GM12878 (cell line): ENCODE measurements at regions not wholly inside any gene's neighbourhood (a gene's known extent, or its start where the extent isn't known, plus 50 kb on each side); places are given as distances from the start of the nearest gene placed in this dataset.

Experiments
- ATAC-seq: fragments of 200-7000 bp; cut with Tn5 transposase; 3 replicates; pipeline ENCODE4 v1.9.1; 2020; ENCODE audit warnings: mild to moderate bottlenecking, moderate library complexity
- BruUV-seq: library from RNA; stranded (reverse); fragments of 400-500 nt; replicated peaks from 2 replicates; lab custom pipeline; 2021; lab: Mats Ljungman, UMichigan
- CTCF ChIA-PET: fragments of 300-600 bp; sonication (Branson Sonifier 250); formaldehyde crosslinking; extraction: SDS; loops from one replicate; lab custom pipeline; 2021; ENCODE audit warnings: inconsistent platforms; lab: Yijun Ruan, JAX
- POLR2A ChIA-PET: fragments of 350-600 bp; formaldehyde crosslinking; extraction: SDS; loops from one replicate; lab custom pipeline; 2021; ENCODE audit warnings: inconsistent platforms; lab: Charles Lee
- RAD21 ChIA-PET: fragments of 300-600 bp; sonication (Branson Sonifier 250); formaldehyde crosslinking; loops from one replicate; lab custom pipeline; 2023; ENCODE audit warnings: antibody characterized with exemption; ENCODE audit not compliant: unreplicated experiment; lab: Charles Lee
- SMC1A ChIA-PET: fragments of 300-600 bp; sonication (Branson Sonifier 250); formaldehyde crosslinking; loops from one replicate; lab custom pipeline; 2023; ENCODE audit not compliant: unreplicated experiment, uncharacterized antibody; lab: Charles Lee
- DNase-seq: peaks from one replicate; pipeline ENCODE4 v3.0.0-alpha.2; 2011; ENCODE audit warnings: low read depth, low spot score
- FAIRE-seq: peaks from 3 replicates; lab custom pipeline; 2011; peaks lifted over from hg19 to GRCh38; lab: Jason Lieb, UNC
- H2AFZ ChIP-seq: 2 replicates; pipeline ENCODE4 v1.6.0; 2011; ENCODE audit warnings: low read depth, low read length, control low read depth; ENCODE audit not compliant: control insufficient read depth
- H3K27ac ChIP-seq: 2 replicates; pipeline ENCODE4 v1.5.1; 2011; ENCODE audit warnings: control low read depth; ENCODE audit not compliant: control insufficient read depth, insufficient read depth
- H3K27me3 ChIP-seq, 2 experiments: replicated peaks in 1 of 2; 2 replicates each; pipeline versions ENCODE4 v1.6.0 to v1.6.1; 2011; ENCODE audit warnings: low read length in 1 of 2; ENCODE audit not compliant: control insufficient read depth in 2 of 2, insufficient read depth in 2 of 2
- H3K36me3 ChIP-seq, 2 experiments: 2 replicates each; pipeline ENCODE4 v1.5.1; 2011; ENCODE audit warnings: low read length in 1 of 2; ENCODE audit not compliant: control insufficient read depth in 2 of 2, insufficient read depth in 2 of 2
- H3K4me1 ChIP-seq: 2 replicates; pipeline ENCODE4 v1.6.1; 2011; ENCODE audit warnings: mild to moderate bottlenecking, low read length, moderate library complexity, mixed read lengths; ENCODE audit not compliant: control insufficient read depth, insufficient read depth
- H3K4me2 ChIP-seq: 2 replicates; pipeline ENCODE4 v1.6.0; 2011; ENCODE audit warnings: control low read depth; ENCODE audit not compliant: control insufficient read depth, insufficient read depth
- H3K4me3 ChIP-seq: fragments of 200-600 bp; sonication (generic); 2 replicates; pipeline ENCODE4 v1.5.1; 2016
- H3K79me2 ChIP-seq: 2 replicates; pipeline ENCODE4 v1.6.0; 2011; ENCODE audit warnings: low read length; ENCODE audit not compliant: control insufficient read depth, insufficient read depth
- H3K9ac ChIP-seq: 2 replicates; pipeline ENCODE4 v1.8.0; 2011; ENCODE audit warnings: low read length, control low read depth, mixed read lengths; ENCODE audit not compliant: control insufficient read depth, insufficient read depth
- H3K9me3 ChIP-seq: replicated peaks from 3 replicates; pipeline ENCODE4 v1.5.1; 2011; ENCODE audit warnings: mild to moderate bottlenecking, low read length; ENCODE audit not compliant: control insufficient read depth, insufficient read depth
- H4K20me1 ChIP-seq: 2 replicates; pipeline ENCODE4 v1.6.0; 2011; ENCODE audit not compliant: control insufficient read depth, insufficient read depth
- CEBPB ChIP-seq, 2 experiments: fragments of 150-350 bp in 1 of 2; IDR thresholded peaks; 2 replicates each; pipeline ENCODE4 v1.6.1; 2012 to 2014; ENCODE audit warnings: low read depth in 2 of 2, low read length in 2 of 2, borderline replicate concordance in 1 of 2, inconsistent platforms in 1 of 2
- EGR1 ChIP-seq, 2 experiments: IDR thresholded peaks; 1 replicate in 1 of 2; 2 replicates in 1 of 2; pipeline ENCODE4 v1.6.1; 2011 to 2012; ENCODE audit warnings: low read depth in 2 of 2, low read length in 2 of 2, borderline replicate concordance in 1 of 2, mild to moderate bottlenecking in 1 of 2, moderate library complexity in 1 of 2
- POLR2AphosphoS2 ChIP-seq: IDR thresholded peaks from 2 replicates; pipeline ENCODE4 v1.6.1; 2011; ENCODE audit warnings: low read depth, mild to moderate bottlenecking, low read length, improper control_type of control experiment, moderate library complexity
- YBX1 ChIP-seq: fragments of 450-650 bp; IDR thresholded peaks from 2 replicates; pipeline ENCODE4 v1.6.1; 2016; ENCODE audit warnings: antibody characterized with exemption
- ZBED1 ChIP-seq: IDR thresholded peaks from 2 replicates; pipeline ENCODE4 v1.6.1; 2016; ENCODE audit warnings: borderline replicate concordance
- ZBTB11 ChIP-seq: fragments of 450-650 bp; formaldehyde crosslinking; IDR thresholded peaks from 2 replicates; pipeline ENCODE4 v1.5.0; 2022; ENCODE audit warnings: mild to moderate bottlenecking, missing genetic modification characterization
- ZNF207 ChIP-seq: fragments of 450-650 bp; IDR thresholded peaks from 2 replicates; pipeline ENCODE4 v1.6.1; 2014; ENCODE audit warnings: antibody characterized with exemption, mild to moderate bottlenecking, borderline replicate concordance
- ZNF274 ChIP-seq: IDR thresholded peaks from one replicate; pipeline ENCODE4 v1.8.0; 2011; ENCODE audit not compliant: insufficient read length, insufficient read depth
- WGBS: methylation state at CpG from one replicate; pipeline ENCODE4 v1.1.6; 2016; ENCODE audit warnings: low lambda C conversion rate; ENCODE audit not compliant: insufficient replicate concordance, insufficient coverage; ENCODE audit errors: missing lambda C conversion rate; 5-methylcytosine and 5-hydroxymethylcytosine counted together
- in situ Hi-C: fragments of 300-500 bp; cut with MboI; formaldehyde crosslinking; loops from 9 replicates; pipeline ENCODE4 v1.14.3; 2018; ENCODE audit warnings: mixed read lengths
- intact Hi-C: fragments of 100-400 bp; cut with micrococcal nuclease; formaldehyde crosslinking; loops from one replicate; pipeline ENCODE4 v1.14.2; 2022; ENCODE audit not compliant: unreplicated experiment

DNA sequence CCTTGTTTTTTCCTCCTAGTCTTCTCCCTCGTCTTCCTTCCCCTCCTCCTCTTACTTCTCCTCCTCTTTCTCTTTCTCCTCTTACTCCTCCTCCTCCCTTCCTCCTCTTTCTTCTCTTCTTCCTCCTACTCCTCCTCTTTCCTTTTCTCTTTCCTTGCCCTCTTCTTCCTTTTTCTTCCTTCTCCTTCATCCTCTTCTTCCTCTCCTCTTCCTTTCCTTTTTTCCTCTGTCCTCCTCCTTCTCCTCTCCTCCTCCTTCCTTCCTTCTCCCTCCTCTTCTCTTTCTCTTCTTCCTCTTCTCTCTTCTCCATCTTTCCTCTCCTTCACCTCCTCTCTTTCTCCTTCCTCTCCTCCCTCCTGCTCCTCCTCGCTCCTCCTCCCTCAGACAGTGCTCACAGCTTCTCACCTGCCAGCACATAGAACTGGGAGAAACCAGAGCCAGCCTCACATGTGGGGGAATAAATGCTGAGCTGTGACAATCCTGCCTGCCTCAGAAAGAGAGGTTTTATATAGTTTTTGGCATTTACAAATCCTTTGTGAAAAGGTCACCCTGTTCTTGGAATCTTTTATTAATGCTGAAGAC lies 84.3 kb upstream of the NLRP1 start:
- 0% methylated on average over 2 of the region's 2 CpGs for WGBS
- intact Hi-C loops (no loop called here), in situ Hi-C loops (no loop called here)
- ATAC-seq, result no peak
- Histone ChIP-seq H3K4me1 (peaks cover 4% of the 10 kb centered on the region; the same call in 1 of the 2 replicates), H4K20me1 (no peaks in the 10 kb centered on the region), H3K9me3 (no peaks in the 10 kb centered on the region), H3K27ac (no peak overlapping the region), H3K79me2 (no peaks in the 10 kb centered on the region), H2AFZ (no peak overlapping the region)
- CTCF ChIA-PET, result no interaction called here
- POLR2A ChIA-PET, result no interaction called here
- no peak for DNase-seq
- BruUV-seq, result no TSS peak
- SMC1A ChIA-PET, result interaction anchor here (0.5 kb wide), 1 partner anchor 85 kb away, joined by 3 read pairs; no protein-coding TSS in a partner anchor
- FAIRE-seq, result no peak
- RAD21 ChIA-PET, result no interaction called here
- TF ChIP-seq ZNF207 (no peak), ZNF274 (no peak), YBX1 (no peak), ZBED1 (no peak), POLR2AphosphoS2 (no peak), ZBTB11 (CRISPR knock-in tag) (no peak), EGR1 (IDR thresholded peaks at IDR 0.05; ENCODE audit: borderline replicate concordance in 1 of 2, low read depth in 2 of 2, low read length in 2 of 2) (no peak), CEBPB (IDR thresholded peaks at IDR 0.05; ENCODE audit: borderline replicate concordance in 1 of 2, low read depth in 2 of 2, low read length in 2 of 2) (no peak)
- TF ChIP-seq, all 136 proteins: peak for 0
- no peak overlapping the region for H3K4me2 ChIP-seq
- peaks cover 0 to 4% of the 10 kb centered on the region in 2 experiments; a peak in 1 of 4 replicates for H3K27me3 ChIP-seq
- no peaks in the 10 kb centered on the region for H3K36me3 ChIP-seq
- H3K9ac ChIP-seq, result no peak overlapping the region
- H3K4me3 ChIP-seq, result no peak overlapping the region
